ENCODE measurements at regions not wholly inside any gene's neighbourhood (a gene's known extent, or its start where the extent isn't known, plus 50 kb on each side); places are given as distances from the start of the nearest gene placed in this dataset.

- TF ChIP-seq DDX20 (tag; IDR thresholded peaks at IDR 0.05; ENCODE audit: low read depth): no peak
These were observed 482.9 kb upstream of the AKR1E2 start (continued) for GRCh38 chr10:4343091-4343490.

DNA sequence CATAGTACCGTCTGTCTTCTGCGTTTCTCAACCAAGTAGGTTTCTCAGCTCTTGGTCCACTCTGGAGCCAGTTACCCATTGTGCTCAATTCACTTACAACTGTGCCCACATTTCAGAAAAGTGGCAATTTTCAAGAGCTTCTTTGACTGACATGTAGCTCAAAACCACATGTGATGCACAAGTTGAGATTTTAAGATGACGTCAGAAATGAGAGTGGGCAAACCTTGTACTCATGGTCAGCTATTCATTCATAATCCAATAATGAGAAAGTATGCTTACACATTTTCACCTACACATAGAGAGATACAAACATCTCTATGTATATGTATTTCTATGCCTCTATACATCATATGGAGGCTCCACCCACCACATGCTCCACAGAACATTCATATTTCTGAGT is 487.2 kb upstream of the AKR1E2 start:
- no peak overlapping the region for H3K4me2 ChIP-seq (ENCODE audit: insufficient read depth, low read length)
- H3K4me1 ChIP-seq (replicated peaks in 1 of 2; ENCODE audit: control insufficient read depth in 2 of 2, insufficient read depth in 2 of 2, low read length in 2 of 2): no peaks in the 10 kb centered on the region
- no peak overlapping the region for H2AFZ ChIP-seq (ENCODE audit: low read depth, low read length)
- H3K9me1 ChIP-seq (ENCODE audit: control insufficient read depth, insufficient read depth, low read length): no peaks in the 10 kb centered on the region
- no peak for TF ChIP-seq SIN3A (IDR thresholded peaks at IDR 0.05; ENCODE audit: borderline replicate concordance in 2 of 2, control insufficient read depth in 1 of 2, low read depth in 2 of 2, low read length in 2 of 2)
- no peak for TF ChIP-seq POLR2B (IDR thresholded peaks at IDR 0.05; ENCODE audit: low read depth, partially characterized antibody)
- TF ChIP-seq POLR3A (IDR thresholded peaks at IDR 0.05; ENCODE audit: borderline replicate concordance, extremely low read depth, insufficient read depth, insufficient read length): no peak
- no peak for TF ChIP-seq LARP7 (IDR thresholded peaks at IDR 0.05)
- TF ChIP-seq ZNF347 (CRISPR knock-in tag; IDR thresholded peaks at IDR 0.05; ENCODE audit: low read depth): no peak
- no peak for TF ChIP-seq ZNF511 (CRISPR knock-in tag; IDR thresholded peaks at IDR 0.05)
- TF ChIP-seq ZNF232 (CRISPR knock-in tag; IDR thresholded peaks at IDR 0.05): no peak
- TF ChIP-seq POLR2AphosphoS2 (IDR thresholded peaks at IDR 0.05; ENCODE audit: low read length): no peak
- TF ChIP-seq NCOA2 (IDR thresholded peaks at IDR 0.05; ENCODE audit: partially characterized antibody in 2 of 2): no peak
- H3K36me3 ChIP-seq (ENCODE audit: control insufficient read depth, insufficient read depth, low read length): no peaks in the 10 kb centered on the region
- H3K9me3 ChIP-seq (replicated peaks; ENCODE audit: control insufficient read depth, insufficient read depth, low read depth, low read length): peaks cover 3% of the 10 kb centered on the region; the same call in 1 of the 2 replicates
- H4K20me1 ChIP-seq (replicated peaks; ENCODE audit: control insufficient read depth, insufficient read depth, low read length): no peaks in the 10 kb centered on the region
- ChIA-PET POLR2A (interaction anchor here (0.6 kb wide), 1 partner anchor 264 kb away, joined by 3 read pairs; no protein-coding TSS in a partner anchor), CTCF (ENCODE audit: low intra/inter-chr PET ratio) (no interaction called here)
- no peak overlapping the region for H3K27ac ChIP-seq (ENCODE audit: extremely low read depth, low read depth, low read length)
- intact Hi-C loops (cut with micrococcal nuclease): no loop called here
- DNase-seq (ENCODE audit: extremely low read depth in 1 of 4, low spot score in 3 of 4) (no peak), ATAC-seq (no peak), FAIRE-seq (no peak)
- no peak overlapping the region for H3K4me3 ChIP-seq
- 3% methylated on average over 3 of the region's 3 CpGs for WGBS (ENCODE audit: insufficient coverage, low coverage, missing lambda C conversion rate)
- in situ Hi-C loops (cut with MboI): no loop called here
- no TSS peak for BruUV-seq (replicated peaks)
- H3K79me2 ChIP-seq (ENCODE audit: control insufficient read depth, insufficient read depth, low read length): no peaks in the 10 kb centered on the region
- H3K9ac ChIP-seq (ENCODE audit: insufficient read depth in 1 of 2, low read depth in 2 of 2, low read length in 2 of 2): no peak overlapping the region
- H3K27me3 ChIP-seq (ENCODE audit: control insufficient read depth in 2 of 2, insufficient read depth in 2 of 2, low read length in 2 of 2): no peaks in the 10 kb centered on the region

Measured in K562 (cell line).